ENCODE measurements at regions not wholly inside any gene's neighbourhood (a gene's known extent, or its start where the extent isn't known, plus 50 kb on each side); places are given as distances from the start of the nearest gene placed in this dataset.

- TF ChIP-seq POLR2AphosphoS5 (IDR thresholded peaks at IDR 0.05) (no peak), CTCF (IDR thresholded peaks at IDR 0.05) (no peak), POLR2A (IDR thresholded peaks at IDR 0.05) (no peak)
- Histone ChIP-seq H3K27ac (no peak overlapping the region), H3K27me3 (replicated peaks; ENCODE audit: insufficient read depth) (no peaks in the 10 kb centered on the region), H3K4me3 (no peak overlapping the region), H3K4me1 (replicated peaks) (no peaks in the 10 kb centered on the region), H3K9me3 (no peaks in the 10 kb centered on the region), H3K36me3 (no peaks in the 10 kb centered on the region)
- no peak for DNase-seq (ENCODE audit: low spot score)
- intact Hi-C loops (cut with DNase I) = no loop called here
- WGBS = 88% methylated on average over 7 of the region's 7 CpGs
Measured at GRCh38 chr6:165742047-165742446, 79.0 kb upstream of the PDE10A start.

GRCh38 chr6:165737396-165737795 is 74.4 kb upstream of the PDE10A start:
- DNase-seq (ENCODE audit: low spot score) = no peak
- Histone ChIP-seq H3K27me3 (replicated peaks; ENCODE audit: insufficient read depth) (no peaks in the 10 kb centered on the region), H3K36me3 (no peaks in the 10 kb centered on the region), H3K4me3 (no peak overlapping the region), H3K9me3 (no peaks in the 10 kb centered on the region), H3K27ac (no peak overlapping the region), H3K4me1 (replicated peaks) (no peaks in the 10 kb centered on the region)
- WGBS = 80% methylated on average over 1 of the region's 1 CpG
- intact Hi-C loops (cut with DNase I) = no loop called here
- no peak for TF ChIP-seq POLR2AphosphoS5 (IDR thresholded peaks at IDR 0.05)
- no peak for TF ChIP-seq POLR2A (IDR thresholded peaks at IDR 0.05)
- no peak for TF ChIP-seq CTCF (IDR thresholded peaks at IDR 0.05)

- H3K36me3 ChIP-seq = no peaks in the 10 kb centered on the region
- H3K9me3 ChIP-seq = no peaks in the 10 kb centered on the region
- H3K4me3 ChIP-seq = no peak overlapping the region
- no peak overlapping the region for H3K27ac ChIP-seq
- no peaks in the 10 kb centered on the region for H3K27me3 ChIP-seq (replicated peaks; ENCODE audit: insufficient read depth)
- H3K4me1 ChIP-seq (replicated peaks) = no peaks in the 10 kb centered on the region
- intact Hi-C loops (cut with DNase I) = no loop called here
- TF ChIP-seq POLR2AphosphoS5 (IDR thresholded peaks at IDR 0.05) = no peak
- no peak for TF ChIP-seq CTCF (IDR thresholded peaks at IDR 0.05)
- no peak for TF ChIP-seq POLR2A (IDR thresholded peaks at IDR 0.05)
- DNase-seq (ENCODE audit: low spot score) = no peak
Measured at GRCh38 chr6:165735065-165735464, 72.0 kb upstream of the PDE10A start.

- Histone ChIP-seq H3K36me3 (no peaks in the 10 kb centered on the region), H3K9me3 (no peaks in the 10 kb centered on the region), H3K4me3 (no peak overlapping the region), H3K4me1 (replicated peaks) (no peaks in the 10 kb centered on the region), H3K27ac (no peak overlapping the region), H3K27me3 (replicated peaks; ENCODE audit: insufficient read depth) (no peaks in the 10 kb centered on the region)
- DNase-seq (ENCODE audit: low spot score) = no peak
- WGBS = 26% methylated on average over 1 of the region's 1 CpG
- intact Hi-C loops (cut with DNase I) = no loop called here
- TF ChIP-seq CTCF (IDR thresholded peaks at IDR 0.05) = no peak
Measured at GRCh38 chr6:165733489-165733791, 70.4 kb upstream of the PDE10A start.

- no peak for DNase-seq (ENCODE audit: low spot score)
- H3K9me3 ChIP-seq = no peaks in the 10 kb centered on the region
- H3K36me3 ChIP-seq = no peaks in the 10 kb centered on the region
- H3K4me3 ChIP-seq = no peak overlapping the region
- intact Hi-C loops (cut with DNase I) = no loop called here
- no peaks in the 10 kb centered on the region for H3K27me3 ChIP-seq (replicated peaks; ENCODE audit: insufficient read depth)
- no peaks in the 10 kb centered on the region for H3K4me1 ChIP-seq (replicated peaks)
- TF ChIP-seq POLR2A (IDR thresholded peaks at IDR 0.05) = no peak
- TF ChIP-seq POLR2AphosphoS5 (IDR thresholded peaks at IDR 0.05) = no peak
- TF ChIP-seq CTCF (IDR thresholded peaks at IDR 0.05) = no peak
- 55% methylated on average over 15 of the region's 15 CpGs for WGBS
- H3K27ac ChIP-seq = no peak overlapping the region
Measured at GRCh38 chr6:165732696-165733488, 69.9 kb upstream of the PDE10A start.

All from prostate gland (tissue), 2 donors.